ENCODE measurements at regions not wholly inside any gene's neighbourhood (a gene's known extent, or its start where the extent isn't known, plus 50 kb on each side); places are given as distances from the start of the nearest gene placed in this dataset.
"Not testable (repeated sequence)": the region's sequence is repeated elsewhere in the genome, so short reads cannot be mapped to it uniquely, and the experiment has no call there.

- DNase-seq: no peak
Observed at GRCh38 chr3:106839576-106840280, 537.5 kb upstream of the CCDC54 start.

- no peak for DNase-seq
Observed at GRCh38 chr3:106840319-106840718, 536.9 kb upstream of the CCDC54 start.

GRCh38 chr3:106842151-106842550, 535.1 kb upstream of the CCDC54 start:
- DNase-seq: no peak

- DNase-seq: no peak
Observed at GRCh38 chr3:106844638-106845037, 532.6 kb upstream of the CCDC54 start.

- DNase-seq: no peak
Observed at GRCh38 chr3:106848099-106848498, 529.1 kb upstream of the CCDC54 start.

GRCh38 chr3:106850437-106850836, 526.8 kb upstream of the CCDC54 start:
- DNase-seq: no peak

DNA sequence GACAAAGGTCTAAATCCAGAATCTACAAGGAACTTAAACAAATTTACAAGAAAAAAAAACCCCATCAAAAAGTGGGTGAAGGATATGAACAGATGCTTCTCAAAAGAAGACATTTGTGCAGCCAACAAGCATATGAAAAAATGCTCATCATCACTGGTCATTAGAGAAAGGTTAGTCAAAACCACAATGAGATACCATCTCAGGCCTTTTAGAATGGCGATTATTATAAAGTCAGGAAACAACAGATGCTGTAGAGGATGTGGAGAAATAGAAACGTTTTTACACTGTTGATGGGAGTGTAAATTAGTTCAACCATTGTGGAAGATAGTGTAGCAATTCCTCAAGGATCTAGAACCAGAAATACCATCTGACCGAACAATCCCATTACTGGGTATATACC, 518.9 kb upstream of the CCDC54 start:
- DNase-seq: not testable (repeated sequence)

DNA sequence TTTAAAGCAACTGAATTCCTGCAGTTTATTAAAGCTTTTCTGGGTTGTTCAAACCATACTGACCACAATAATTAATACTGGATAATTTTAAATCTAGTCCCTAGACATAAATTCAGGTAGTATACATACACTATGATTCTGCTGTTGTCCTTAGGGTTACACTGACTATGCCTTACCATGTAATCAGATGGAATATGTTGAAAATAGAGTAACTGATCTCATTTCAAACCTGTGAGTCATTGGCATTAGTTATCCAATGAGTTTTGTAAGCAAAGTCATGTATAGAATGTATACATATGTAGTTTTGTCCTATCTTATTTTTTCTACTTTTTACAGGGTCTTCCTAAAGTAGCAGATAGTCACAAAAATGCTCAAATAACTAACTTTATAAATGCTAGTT, 517.1 kb upstream of the CCDC54 start:
- no peak for DNase-seq

DNA sequence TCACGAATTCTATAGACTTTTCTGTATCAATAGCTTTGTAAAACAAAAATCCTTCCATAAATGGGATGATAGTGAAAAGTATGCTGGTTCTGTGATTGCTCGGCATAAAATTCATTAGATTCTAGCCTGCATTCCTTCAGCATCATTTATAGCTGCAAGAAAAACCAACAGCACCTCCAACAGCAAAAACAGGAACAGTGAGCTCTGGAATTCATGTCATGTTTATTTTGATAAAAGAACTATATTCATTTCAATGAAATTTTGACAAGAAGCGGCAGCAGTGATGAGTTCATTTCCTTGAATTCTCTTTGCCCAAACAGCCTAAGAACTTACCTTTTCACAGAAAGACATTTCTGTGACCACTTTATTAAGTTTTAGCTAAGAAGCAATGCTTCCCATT, 515.2 kb upstream of the CCDC54 start:
- no peak for DNase-seq

DNA sequence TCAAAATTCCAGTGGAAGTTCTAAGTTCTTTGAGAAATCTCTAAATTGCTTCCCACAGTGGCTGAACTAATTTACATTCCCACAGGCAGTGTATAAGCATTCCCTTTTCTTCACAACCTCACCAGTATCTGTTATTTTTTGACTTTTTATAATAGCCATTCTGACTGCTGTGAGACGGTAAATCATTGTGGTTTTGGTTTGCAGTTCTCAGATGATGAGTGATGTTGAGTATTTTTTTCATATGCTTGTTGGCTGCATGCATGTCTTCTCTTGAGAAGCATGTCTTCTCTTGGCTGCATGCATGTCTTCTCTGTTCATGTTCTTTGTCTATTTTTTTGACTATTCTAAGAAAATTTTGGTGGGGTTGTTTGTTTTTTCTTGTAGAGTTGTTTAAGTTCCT, 499.6 kb upstream of the CCDC54 start:
- DNase-seq: no peak

DNA sequence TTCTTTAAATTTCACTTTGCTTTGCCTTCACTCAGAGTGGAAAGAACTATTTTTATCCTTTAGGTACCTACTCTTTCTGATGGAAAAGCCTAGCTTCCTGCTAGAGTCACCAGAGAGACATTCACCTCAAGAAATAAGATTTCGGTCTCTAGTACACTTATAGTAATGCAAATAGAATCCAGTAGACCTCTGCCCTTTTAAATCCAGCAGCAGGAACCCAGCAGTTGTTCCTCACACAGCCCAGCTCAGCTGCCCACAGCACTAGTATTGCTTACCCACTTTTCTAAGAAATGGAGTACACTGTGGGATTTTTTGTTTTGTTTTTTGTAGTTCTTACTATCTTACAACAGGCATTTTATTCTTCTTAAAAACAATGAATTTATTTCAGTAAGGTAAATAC, 497.0 kb upstream of the CCDC54 start:
- no peak for DNase-seq

DNA sequence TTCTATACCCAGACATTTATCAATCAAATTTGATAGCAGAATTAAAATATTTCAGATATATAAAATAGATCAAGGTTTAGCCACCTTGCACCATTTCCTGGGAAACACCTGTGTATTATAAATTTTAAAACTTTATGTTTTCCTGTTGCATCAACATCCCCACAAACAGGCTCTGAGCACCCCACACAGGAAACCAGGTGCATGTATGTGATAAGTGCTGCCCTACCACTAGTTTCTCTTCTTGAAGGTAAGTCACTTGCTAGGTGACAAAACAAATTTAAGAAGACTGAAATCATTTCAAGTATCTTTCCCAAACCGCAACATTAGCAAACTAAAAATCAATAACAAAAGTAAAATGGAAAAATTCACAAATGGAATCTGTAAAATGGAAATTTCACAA, 496.1 kb upstream of the CCDC54 start:
- DNase-seq: no peak

DNA sequence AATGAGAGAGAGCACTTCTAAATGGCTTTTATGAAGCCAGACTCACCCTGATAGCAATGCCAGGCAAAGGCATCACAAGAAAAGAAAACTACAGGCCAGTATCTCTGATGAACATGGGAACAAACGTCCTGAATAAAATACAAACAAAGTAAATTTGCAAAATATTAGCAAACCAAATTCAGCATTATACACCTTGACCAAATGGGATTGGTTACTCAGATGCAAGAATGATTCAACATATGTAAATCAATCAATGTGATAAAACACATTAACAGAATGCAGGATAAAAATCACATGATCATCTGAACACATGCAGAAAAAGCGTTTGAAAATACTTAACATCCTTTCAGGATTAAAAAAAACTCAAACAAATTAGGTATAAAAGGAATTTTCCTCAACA, 494.9 kb upstream of the CCDC54 start:
- no peak for DNase-seq

DNA sequence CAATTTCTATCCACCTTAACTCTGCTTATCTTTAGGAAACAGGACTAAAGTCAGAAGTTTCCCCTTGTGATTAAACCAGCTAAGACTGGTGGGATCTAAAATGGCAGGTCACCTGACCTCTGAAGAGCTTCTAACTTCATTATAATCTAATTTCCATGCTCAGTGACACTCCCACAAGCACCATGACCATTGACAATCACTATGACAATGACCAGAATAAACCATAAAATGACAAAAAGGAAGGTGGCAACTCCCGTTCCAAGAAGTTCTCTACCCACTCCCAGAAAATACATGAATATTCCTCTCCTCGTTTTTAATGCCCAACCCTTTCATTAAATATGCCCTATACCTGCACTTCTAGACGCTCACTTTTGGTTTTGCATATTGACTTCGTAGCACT, 471.2 kb upstream of the CCDC54 start:
- no peak for DNase-seq

DNA sequence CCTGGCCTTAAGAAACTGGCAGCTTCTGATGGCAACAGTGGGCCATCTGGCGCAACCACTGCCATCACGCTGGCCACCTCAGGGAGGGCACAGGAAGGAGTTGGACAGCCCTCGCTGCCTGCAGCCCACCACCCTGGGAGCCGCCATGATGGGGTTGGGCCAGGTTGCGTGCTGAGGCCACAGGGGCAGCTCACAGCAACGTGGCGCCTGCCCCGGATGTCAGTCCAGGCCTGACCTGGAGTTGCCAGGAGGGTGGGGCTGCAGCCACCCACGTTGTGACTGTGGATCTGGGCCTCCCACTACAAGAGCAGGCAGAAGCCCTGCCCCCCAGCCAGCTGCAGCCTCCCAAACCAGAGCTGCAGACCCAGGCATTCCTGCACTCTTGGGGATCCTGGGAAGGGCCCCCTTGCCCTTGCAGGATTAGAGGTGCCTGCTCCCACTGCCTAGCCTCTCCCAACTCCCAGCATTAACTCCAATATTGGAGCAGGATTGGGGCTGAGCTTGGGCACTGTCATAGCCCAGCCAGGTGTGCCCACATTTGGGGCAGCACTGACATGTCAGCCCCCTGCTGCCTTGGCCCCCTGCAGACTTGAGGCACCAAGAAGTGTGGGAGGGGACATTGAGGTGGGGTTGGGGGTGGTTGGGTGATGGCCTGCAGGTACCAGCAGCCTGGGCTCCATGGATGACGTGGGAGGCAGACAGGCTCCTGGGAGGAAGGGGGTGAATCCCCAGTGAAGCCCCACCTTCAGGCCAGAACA, 468.9 kb upstream of the CCDC54 start:
- no peak for DNase-seq

DNA sequence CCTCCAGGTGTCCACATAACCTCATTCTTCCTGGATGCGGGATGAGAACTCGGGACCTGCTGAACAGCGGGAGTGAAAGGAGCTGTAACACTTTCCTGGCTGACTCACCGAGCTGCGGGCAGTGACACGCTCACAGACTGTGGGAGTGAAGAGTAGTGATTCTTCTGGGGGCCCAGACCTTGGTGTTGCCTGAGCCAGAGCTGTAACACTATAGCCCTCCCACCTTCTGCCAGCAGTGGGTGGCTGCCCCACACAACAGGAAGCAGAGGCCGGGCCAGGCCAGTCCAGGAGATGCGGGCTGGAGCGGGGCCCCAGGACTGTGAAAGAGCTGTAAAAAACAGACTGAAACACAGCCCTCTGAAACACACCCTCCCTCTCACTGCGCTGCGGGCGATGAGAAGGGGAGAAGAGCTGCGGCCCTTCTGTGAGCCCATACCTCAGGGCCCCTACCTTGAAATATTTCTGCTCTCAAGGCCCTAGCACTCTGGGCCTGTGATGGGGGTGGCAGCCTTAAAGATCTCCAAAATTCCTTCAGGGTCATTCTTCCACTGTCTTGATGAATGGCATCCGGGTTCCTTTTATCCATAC, 464.0 kb upstream of the CCDC54 start:
- no peak for DNase-seq

GRCh38 chr3:106913966-106914365, 463.3 kb upstream of the CCDC54 start:
- DNase-seq: no peak

DNA sequence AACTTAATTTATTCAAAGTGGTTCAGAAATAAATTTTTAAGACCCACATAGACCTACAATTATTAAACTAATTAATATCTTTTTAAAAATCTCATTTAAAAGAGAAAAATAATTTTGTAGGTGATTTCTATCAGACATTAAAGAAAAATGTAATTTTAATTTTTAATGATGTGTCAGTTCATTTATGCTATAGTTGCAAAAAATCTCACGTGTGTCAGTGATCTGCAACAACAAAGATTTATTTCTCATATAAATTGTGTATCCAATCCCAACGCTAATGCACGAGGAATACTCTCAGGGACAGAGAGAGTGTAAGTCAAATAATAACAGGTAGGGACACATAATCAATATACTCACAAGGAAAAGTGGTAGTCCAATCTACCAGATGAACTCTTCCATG, 456.6 kb upstream of the CCDC54 start:
- DNase-seq: no peak

DNA sequence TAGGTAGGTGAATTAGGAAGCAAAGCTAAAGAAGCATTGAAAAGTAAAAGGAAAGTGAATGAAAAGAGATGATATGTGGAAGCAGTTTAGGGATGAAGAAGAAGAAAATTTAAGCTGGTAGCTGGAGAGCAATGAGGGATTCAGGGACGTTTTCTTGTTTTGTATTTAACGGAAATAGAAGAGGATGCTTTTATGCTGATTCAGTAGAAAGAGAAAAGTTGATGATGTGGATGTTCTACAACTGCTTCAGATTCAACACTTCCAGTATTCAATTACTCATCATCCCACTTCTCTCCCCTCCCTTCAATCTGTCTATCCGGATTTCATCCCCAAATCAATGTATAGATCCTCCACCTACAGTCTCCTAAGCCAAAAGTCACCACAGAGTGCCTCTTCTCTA, 448.2 kb upstream of the CCDC54 start:
- no peak for DNase-seq

GRCh38 chr3:106930086-106930485, 447.2 kb upstream of the CCDC54 start:
- no peak for DNase-seq

DNA sequence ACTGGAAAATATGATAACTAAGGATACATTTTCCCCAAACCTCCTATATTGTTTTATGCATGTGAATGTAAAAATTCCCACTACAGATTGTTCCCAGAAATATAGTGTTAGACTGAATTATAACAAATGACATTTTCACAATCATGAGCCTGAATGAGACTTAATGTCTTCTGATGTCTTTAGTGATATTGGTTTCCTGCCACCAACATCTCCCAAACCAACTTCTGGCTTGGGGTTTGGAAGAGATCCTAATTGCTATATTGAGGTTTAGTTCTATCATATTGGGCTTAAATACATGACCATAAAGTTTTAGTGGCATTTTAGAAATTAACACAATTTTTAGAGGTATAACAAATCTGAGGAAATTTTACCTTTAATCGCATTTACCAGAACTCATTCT, 445.3 kb upstream of the CCDC54 start:
- DNase-seq: no peak

DNA sequence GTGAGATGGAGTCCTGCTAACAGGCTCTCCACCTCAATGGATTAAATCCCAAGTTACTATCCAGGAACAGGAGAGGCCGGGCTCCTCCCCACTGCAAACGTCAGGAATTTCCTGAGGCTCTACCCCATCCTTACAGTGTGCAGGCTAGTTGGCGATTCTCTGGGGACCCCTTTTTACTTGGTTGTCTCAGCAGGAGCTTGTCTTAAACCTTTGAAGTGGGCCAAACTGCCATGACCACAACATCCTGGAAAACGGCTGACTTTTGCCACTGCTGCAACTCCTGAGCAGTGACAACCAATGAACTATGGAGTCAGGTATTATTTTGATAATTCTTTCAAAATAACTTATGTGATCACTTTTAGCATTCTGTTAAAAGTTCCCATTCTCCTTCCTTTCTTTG, 440.9 kb upstream of the CCDC54 start:
- DNase-seq: no peak

DNA sequence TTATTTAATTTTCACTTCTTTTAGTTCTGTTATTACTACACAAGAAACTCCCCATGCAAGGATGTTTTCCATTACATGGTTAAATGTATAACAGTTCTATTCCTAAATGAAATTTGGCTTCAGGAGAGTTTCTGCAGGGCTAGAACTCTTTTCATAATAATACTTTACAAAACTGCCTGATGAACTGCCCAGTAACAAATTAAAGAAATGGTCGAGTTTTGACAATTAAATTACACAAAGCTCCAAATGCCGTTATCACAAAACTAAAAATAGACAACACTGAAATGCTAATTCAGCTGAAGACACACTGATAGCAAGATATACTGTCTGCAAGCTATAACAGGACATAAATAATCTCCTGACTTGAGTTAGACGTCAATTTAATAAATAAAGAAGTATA, 435.2 kb upstream of the CCDC54 start:
- DNase-seq: no peak

GRCh38 chr3:106943071-106943470, 434.2 kb upstream of the CCDC54 start:
- no peak for DNase-seq
